ENCODE measurements at regions not wholly inside any gene's neighbourhood (a gene's known extent, or its start where the extent isn't known, plus 50 kb on each side); places are given as distances from the start of the nearest gene placed in this dataset.

DNA sequence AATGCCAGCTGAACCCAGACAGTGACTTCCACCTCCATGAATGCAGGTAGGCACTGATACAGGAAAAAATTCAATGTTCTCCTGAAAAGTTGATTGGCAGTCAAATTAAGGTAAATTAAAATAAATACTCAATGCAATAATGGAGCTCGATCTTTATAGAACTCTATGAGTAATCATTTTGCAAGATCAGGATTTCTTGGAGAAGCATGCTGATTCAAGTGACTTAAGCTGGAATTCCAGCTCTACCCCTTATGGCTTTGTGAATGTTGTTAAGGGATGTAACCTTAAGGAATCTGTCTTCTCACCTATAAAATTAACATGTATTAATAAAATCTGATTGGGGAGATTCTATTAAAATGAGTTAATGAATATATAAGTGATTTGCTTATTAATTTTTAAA lies 145.1 kb downstream of the QPCT start:
- Histone ChIP-seq H3K27me3 (ENCODE audit: control insufficient read depth, insufficient read depth, low read length) (peaks cover 3% of the 10 kb centered on the region), H3K23ac (ENCODE audit: low read depth, low read length) (no peak overlapping the region), H2AFZ (replicated peaks; ENCODE audit: low read length, poor library complexity) (no peak overlapping the region), H2BK5ac (ENCODE audit: low read depth, low read length, poor library complexity, severe bottlenecking) (no peak overlapping the region), H3K36me3 (ENCODE audit: control insufficient read depth, insufficient read depth, low read length) (no peaks in the 10 kb centered on the region), H3K9me1 (ENCODE audit: insufficient read depth, low read length) (no peaks in the 10 kb centered on the region), H2AK5ac (ENCODE audit: low read depth, low read length) (no peak overlapping the region), H3K79me1 (ENCODE audit: low read depth in 1 of 2, low read length in 2 of 2) (no peaks in the 10 kb centered on the region), H2BK15ac (ENCODE audit: low read depth, low read length) (no peak overlapping the region), H3K4me3 (ENCODE audit: insufficient read depth, low read depth, low read length) (no peak overlapping the region), H4K91ac (ENCODE audit: insufficient read depth, low read depth, low read length) (no peak overlapping the region), H3K27ac (ENCODE audit: insufficient read depth, low read length) (no peak overlapping the region; the same call in 1 of the 2 replicates), H3K9ac (ENCODE audit: low read depth, low read length) (no peak overlapping the region), H4K20me1 (ENCODE audit: insufficient read depth, low read length) (no peaks in the 10 kb centered on the region), H4K5ac (ENCODE audit: low read depth, low read length) (no peak overlapping the region), H3K4ac (ENCODE audit: low read depth, low read length) (no peak overlapping the region), H4K8ac (ENCODE audit: low read depth in 2 of 2, low read length in 2 of 2) (no peak overlapping the region), H2BK120ac (ENCODE audit: low read depth, low read length) (no peak overlapping the region), H3K4me2 (ENCODE audit: low read depth, low read length) (no peak overlapping the region), H3K14ac (replicated peaks; ENCODE audit: low read depth, low read length) (no peak overlapping the region), H2BK20ac (ENCODE audit: low read depth, low read length) (no peak overlapping the region), H3K18ac (ENCODE audit: low read depth, low read length) (no peak overlapping the region), H3K9me3 (ENCODE audit: control insufficient read depth, insufficient read depth, low read length) (no peaks in the 10 kb centered on the region), H3K56ac (ENCODE audit: extremely low read depth, insufficient read depth, low read length) (no peak overlapping the region), H3K4me1 (ENCODE audit: control insufficient read depth, insufficient read depth, low read length) (no peaks in the 10 kb centered on the region; the same call in 1 of the 2 replicates), H2AK9ac (replicated peaks; ENCODE audit: low read depth, low read length, poor library complexity) (no peak overlapping the region)
- in situ Hi-C loops (cut with MboI; ENCODE audit: low sequenced_read_pairs) (no loop called here), intact Hi-C loops (cut with micrococcal nuclease) (no loop called here), dilution Hi-C loops (cut with HindIII; ENCODE audit: low sequenced_read_pairs, unreplicated experiment) (no loop called here)
- no TSS peak for BruUV-seq (replicated peaks)
- WGBS, 2 experiments (ENCODE audit: extremely low coverage in 2 of 2, insufficient read length in 1 of 2), result no CpG with 5 or more reads among the region's 1 CpG
- DNase-seq, result peak; percentile 38
- no peak for ATAC-seq (ENCODE audit: low read depth)
- ChIA-PET POLR2A (ENCODE audit: unreplicated experiment) (interaction anchor here (1.2 kb wide), 1 partner anchor 10 kb away, joined by 3 read pairs; no protein-coding TSS in a partner anchor), CTCF (interaction anchor here (0.8 kb wide), 1 partner anchor 9 kb away, joined by 4 read pairs; no protein-coding TSS in a partner anchor)
- TF ChIP-seq BHLHE40 (IDR thresholded peaks at IDR 0.05; ENCODE audit: low read depth, low read length), result no peak
- TF ChIP-seq MAFK (IDR thresholded peaks at IDR 0.05; ENCODE audit: low read depth, low read length), result no peak
- TF ChIP-seq POLR2A (IDR thresholded peaks at IDR 0.05; ENCODE audit: low read depth, low read length), result no peak
- no peak for TF ChIP-seq SMC3 (IDR thresholded peaks at IDR 0.05; ENCODE audit: low read depth, low read length)
- no peak for TF ChIP-seq RAD21 (IDR thresholded peaks at IDR 0.05; ENCODE audit: low read length)
- TF ChIP-seq MXI1 (IDR thresholded peaks at IDR 0.05; ENCODE audit: borderline replicate concordance, low read depth, low read length), result no peak

Data from IMR-90 (cell line).